WERI-Rb-1 (cell line): ENCODE measurements at regions not wholly inside any gene's neighbourhood (a gene's known extent, or its start where the extent isn't known, plus 50 kb on each side); places are given as distances from the start of the nearest gene placed in this dataset.

Source experiments
- DNase-seq: peaks from one replicate; pipeline ENCODE4 v3.0.0-alpha.2; 2020
- H3K27ac ChIP-seq: fragments of 250-450 bp; sonication (Bioruptor Pico); 2 replicates; pipeline ENCODE4 v1.5.1; 2020; ENCODE audit warnings: mild to moderate bottlenecking, moderate library complexity
- H3K27me3 ChIP-seq: fragments of 250-450 bp; sonication (Bioruptor Pico); 2 replicates; pipeline ENCODE4 v1.5.1; 2021; ENCODE audit warnings: mild to moderate bottlenecking, low read depth, moderate library complexity; ENCODE audit not compliant: insufficient read depth, severe bottlenecking
- H3K36me3 ChIP-seq: fragments of 250-450 bp; sonication (Bioruptor Pico); 2 replicates; pipeline ENCODE4 v1.5.1; 2020; ENCODE audit warnings: mild to moderate bottlenecking, moderate library complexity
- H3K4me3 ChIP-seq: 2 replicates; pipeline ENCODE4 v1.5.1; 2011; ENCODE audit warnings: low read depth, mild to moderate bottlenecking, control low read depth, low read length
- H3K9me3 ChIP-seq: fragments of 250-450 bp; sonication (Bioruptor Pico); 2 replicates; pipeline ENCODE4 v1.5.1; 2021; ENCODE audit warnings: mild to moderate bottlenecking, moderate library complexity; ENCODE audit not compliant: severe bottlenecking
- TF ChIP-seq, protein P1 (sequence below): IDR thresholded peaks from 2 replicates; pipeline ENCODE4 v1.5.1; 2011; ENCODE audit warnings: low read depth, mild to moderate bottlenecking, control low read depth, inconsistent platforms, low read length

DNA sequence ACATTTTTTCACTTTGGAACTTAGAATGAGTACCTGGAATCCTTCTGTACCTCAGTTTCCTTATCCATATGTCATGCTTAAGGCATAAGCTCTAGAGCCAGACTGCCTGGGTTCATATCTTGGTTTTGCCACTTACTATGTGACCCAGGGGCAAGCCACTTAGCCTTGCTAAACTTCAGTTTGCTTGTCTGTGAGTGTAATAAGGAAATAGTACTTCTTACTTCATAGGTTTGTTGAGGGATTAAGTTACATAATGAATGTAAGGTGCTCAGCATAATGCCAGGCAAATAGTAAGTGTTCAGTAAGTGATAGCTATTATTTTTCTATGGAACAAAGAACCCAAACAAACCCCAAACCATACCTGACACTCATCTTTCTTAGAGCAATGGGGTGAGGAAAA is 225.1 kb downstream of the BCAT1 start:
- Histone ChIP-seq H3K27ac (no peak overlapping the region), H3K4me3 (no peak overlapping the region), H3K36me3 (no peaks in the 10 kb centered on the region), H3K27me3 (no peaks in the 10 kb centered on the region), H3K9me3 (no peaks in the 10 kb centered on the region)
- DNase-seq, result no peak
- TF ChIP-seq, protein P1, sequence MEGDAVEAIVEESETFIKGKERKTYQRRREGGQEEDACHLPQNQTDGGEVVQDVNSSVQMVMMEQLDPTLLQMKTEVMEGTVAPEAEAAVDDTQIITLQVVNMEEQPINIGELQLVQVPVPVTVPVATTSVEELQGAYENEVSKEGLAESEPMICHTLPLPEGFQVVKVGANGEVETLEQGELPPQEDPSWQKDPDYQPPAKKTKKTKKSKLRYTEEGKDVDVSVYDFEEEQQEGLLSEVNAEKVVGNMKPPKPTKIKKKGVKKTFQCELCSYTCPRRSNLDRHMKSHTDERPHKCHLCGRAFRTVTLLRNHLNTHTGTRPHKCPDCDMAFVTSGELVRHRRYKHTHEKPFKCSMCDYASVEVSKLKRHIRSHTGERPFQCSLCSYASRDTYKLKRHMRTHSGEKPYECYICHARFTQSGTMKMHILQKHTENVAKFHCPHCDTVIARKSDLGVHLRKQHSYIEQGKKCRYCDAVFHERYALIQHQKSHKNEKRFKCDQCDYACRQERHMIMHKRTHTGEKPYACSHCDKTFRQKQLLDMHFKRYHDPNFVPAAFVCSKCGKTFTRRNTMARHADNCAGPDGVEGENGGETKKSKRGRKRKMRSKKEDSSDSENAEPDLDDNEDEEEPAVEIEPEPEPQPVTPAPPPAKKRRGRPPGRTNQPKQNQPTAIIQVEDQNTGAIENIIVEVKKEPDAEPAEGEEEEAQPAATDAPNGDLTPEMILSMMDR, result no peak

DNA sequence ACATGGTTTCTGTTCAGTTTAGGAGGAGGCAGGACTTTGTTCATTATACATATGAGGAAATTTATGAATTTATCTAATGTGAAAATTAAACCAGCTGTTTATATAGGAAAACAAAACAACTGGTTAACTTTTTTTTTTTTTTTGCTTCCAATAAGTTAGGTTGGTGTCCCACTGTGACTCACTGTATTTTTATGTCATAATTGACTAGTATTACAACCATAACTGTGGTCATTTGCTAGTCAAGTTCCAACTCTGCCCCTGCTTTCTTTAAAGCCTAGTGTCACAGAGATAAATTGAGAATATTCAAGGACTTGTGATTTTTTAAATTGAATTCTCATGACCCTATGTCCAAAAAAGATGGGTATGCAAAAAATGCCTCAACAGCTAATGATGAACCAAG is 227.7 kb downstream of the BCAT1 start:
- no peaks in the 10 kb centered on the region for H3K27me3 ChIP-seq

DNA sequence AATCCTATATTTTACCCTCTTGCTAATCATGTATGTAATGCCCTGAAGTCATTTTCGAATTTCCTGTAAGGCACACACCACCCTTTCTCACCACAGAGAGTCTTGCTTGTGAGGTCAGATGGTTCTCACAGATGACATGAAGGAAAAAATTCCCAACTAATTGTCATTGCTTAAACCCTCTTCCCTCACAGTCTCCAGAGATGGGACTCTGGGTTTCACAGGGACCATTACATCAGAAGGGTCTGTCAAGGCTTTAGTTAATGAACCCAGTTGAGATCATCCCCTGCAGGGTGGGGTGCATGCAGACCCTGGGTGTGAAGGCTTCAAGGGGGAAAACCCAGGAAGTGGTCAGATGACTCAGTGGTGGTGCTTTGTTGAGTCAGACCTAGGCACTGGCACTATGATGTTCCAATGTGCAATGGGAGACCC is 229.6 kb downstream of the BCAT1 start:
- Histone ChIP-seq H3K36me3 (no peaks in the 10 kb centered on the region), H3K27me3 (no peaks in the 10 kb centered on the region), H3K4me3 (no peak overlapping the region), H3K27ac (no peak overlapping the region), H3K9me3 (no peaks in the 10 kb centered on the region)
- TF ChIP-seq, protein P1, result no peak
- DNase-seq, result no peak

More for the DNA sequence above, 227.7 kb downstream of the BCAT1 start:
- TF ChIP-seq, protein P1, result no peak
- Histone ChIP-seq H3K9me3 (no peaks in the 10 kb centered on the region), H3K4me3 (no peak overlapping the region), H3K27ac (no peak overlapping the region), H3K36me3 (no peaks in the 10 kb centered on the region)
- DNase-seq, result no peak

DNA sequence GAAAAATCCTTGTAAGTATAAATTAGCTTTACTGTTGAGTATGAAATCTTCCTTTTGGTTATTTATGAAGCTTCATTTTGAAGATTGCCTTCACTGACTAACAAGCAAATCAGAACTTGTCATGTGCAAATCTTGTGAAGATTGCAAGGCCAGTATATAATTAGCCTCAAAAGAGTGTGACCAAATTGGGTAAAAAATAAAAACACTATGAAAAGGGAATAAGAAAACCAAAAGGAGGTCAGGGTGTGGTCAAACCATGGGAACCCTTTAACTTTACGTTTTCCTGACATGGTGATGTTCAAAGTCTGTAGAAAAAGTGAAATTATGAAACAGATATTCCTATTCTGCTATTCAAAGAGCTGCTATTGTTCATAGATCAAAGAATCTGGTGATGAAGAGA is 230.3 kb downstream of the BCAT1 start:
- no peaks in the 10 kb centered on the region for H3K36me3 ChIP-seq
- H3K27me3 ChIP-seq, result no peaks in the 10 kb centered on the region
- no peaks in the 10 kb centered on the region for H3K9me3 ChIP-seq
- H3K27ac ChIP-seq, result no peak overlapping the region
- no peak for DNase-seq
- TF ChIP-seq, protein P1, result no peak
- H3K4me3 ChIP-seq, result no peak overlapping the region

DNA sequence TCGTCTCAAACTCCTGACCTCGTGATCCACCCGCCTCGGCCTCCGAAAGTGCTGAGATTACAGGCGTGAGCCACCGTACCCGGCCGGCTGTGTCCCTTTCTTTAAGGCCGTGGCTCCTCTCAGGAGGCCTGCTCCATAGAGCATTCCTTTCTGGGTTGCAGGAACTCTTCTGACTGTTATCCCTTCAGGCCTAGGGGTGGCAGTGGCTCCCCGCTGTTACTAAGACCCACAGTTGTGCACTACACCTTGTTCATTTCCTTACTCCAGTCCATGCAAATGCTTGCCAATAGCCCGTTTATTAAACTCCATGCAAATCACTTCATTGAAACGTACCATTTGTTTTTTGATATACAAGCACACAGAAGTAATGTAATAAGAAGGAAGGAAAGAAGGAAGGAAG is 234.7 kb downstream of the BCAT1 start:
- TF ChIP-seq, protein P1, result no peak
- H3K36me3 ChIP-seq, result no peaks in the 10 kb centered on the region
- no peak overlapping the region for H3K4me3 ChIP-seq
- H3K9me3 ChIP-seq, result no peaks in the 10 kb centered on the region
- H3K27me3 ChIP-seq, result no peaks in the 10 kb centered on the region
- no peak overlapping the region for H3K27ac ChIP-seq
- DNase-seq, result no peak

DNA sequence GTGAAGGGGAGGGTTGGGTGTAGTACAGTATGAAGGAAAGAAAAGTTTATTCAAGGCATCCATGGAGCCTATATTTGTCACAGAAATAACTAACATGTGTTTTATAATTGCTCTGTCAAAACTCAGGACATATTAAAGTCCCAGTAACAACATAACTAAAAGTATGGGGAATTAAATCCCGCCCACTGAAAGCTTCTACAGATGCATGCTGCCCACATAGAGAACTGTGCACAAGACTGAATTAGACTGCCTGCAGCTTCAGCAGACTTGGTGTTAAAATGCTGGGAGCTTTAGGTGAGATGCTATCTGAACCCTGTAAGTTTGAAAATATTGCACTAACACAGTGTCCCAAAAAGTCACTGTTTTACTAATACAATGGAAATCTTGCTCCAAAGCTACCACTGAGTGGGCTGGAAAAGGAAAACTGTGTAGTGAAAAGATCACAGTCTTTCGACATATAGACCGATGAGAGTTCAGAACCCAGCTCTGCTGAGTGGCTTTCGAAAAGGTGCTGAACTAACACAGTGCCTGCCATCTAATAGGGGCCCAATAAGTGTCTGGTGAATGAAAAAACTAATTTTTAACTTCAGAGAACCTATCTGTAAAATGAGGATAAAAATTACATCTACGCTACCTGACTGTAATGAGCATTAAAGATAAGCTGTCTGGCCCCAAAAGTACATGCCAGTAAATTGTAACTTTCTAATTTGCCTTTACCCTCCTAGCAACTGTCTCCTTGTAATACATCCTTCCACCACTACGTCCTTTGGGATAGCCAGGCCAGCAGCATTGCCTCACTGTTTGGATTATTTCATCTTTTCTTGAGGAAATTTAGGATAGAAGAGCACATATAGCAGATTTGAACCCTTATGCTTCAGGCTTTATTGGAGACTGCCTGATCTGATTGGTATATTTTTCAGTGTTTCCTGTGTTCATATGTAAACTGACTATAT is 237.6 kb downstream of the BCAT1 start:
- Histone ChIP-seq H3K9me3 (no peaks in the 10 kb centered on the region), H3K27me3 (no peaks in the 10 kb centered on the region), H3K36me3 (no peaks in the 10 kb centered on the region), H3K4me3 (no peak overlapping the region), H3K27ac (no peak overlapping the region)
- TF ChIP-seq, protein P1, result no peak
- DNase-seq, result no peak
